ENCODE measurements at regions not wholly inside any gene's neighbourhood (a gene's known extent, or its start where the extent isn't known, plus 50 kb on each side); places are given as distances from the start of the nearest gene placed in this dataset.

DNA sequence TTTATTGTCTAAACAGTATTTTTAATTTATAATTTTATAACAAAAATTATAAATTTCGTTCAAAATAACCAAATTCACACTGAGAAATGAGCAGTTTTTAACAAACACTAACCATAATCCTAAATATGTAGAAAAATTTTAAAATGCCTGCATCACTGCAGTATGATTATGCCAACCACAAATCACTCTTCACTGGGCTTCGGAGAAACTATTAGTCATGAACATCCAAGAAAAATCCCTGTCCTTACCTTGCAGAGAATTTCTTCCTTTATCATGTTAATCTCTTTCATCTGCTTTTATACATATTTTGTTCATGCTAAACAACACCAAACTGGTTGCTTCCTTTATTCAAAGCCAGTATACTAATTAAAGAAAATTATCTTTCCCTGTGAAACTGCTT lies 511.0 kb upstream of the ALCAM start:
- H3K9me3 Mint-ChIP-seq = peaks cover 0 to 6% (median 2%) of the 10 kb centered on the region in 3 donors

DNA sequence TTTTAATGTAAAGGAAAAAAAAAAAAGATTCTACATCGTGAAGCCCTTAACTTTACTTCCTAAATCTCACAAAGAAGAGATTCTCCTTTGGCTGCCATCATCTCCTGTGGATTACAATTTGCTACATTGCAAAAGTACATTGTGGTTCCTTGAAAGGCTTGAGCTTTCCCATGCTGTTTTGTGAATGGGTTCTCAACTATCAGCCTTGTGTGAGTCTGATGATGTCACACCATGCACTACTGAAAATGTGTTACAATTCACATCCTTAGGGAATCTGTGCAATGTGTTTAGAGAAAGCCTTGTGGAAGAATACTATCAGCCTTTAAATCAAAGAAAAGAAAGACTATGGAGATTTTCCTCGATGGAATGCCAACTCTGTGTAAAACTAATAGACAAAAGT lies 510.0 kb upstream of the ALCAM start:
- no peaks in the 10 kb centered on the region for H3K27me3 Mint-ChIP-seq
- H3K9me3 Mint-ChIP-seq = no peaks in the 10 kb centered on the region
- no peaks in the 10 kb centered on the region for H3K4me1 Mint-ChIP-seq
- no peak overlapping the region for H3K4me3 Mint-ChIP-seq
- no peaks in the 10 kb centered on the region for H3K36me3 Mint-ChIP-seq
- no peak overlapping the region for H3K27ac Mint-ChIP-seq

More for the DNA sequence above, 511.0 kb upstream of the ALCAM start:
- Mint-ChIP-seq H3K27ac (no peak overlapping the region), H3K36me3 (no peaks in the 10 kb centered on the region), H3K4me1 (no peaks in the 10 kb centered on the region), H3K4me3 (no peak overlapping the region), H3K27me3 (no peaks in the 10 kb centered on the region)

DNA sequence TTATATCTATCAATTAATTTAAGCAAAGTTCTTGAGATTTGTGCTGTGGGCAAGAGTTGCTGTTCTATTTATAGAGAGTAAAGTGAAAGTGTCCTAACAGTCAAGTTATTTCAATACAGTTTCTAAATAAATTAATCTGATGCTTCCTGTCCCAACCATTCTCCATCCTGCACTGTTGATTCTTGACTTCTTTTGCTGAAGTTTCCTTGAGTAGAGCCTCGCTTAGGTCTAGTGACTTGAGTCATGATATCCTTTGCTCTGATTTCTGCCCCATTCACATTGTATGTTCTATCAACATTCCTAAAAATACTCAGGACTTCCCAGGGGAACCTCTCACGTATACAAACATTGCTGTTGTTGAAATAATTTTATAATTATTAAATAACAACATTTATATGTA lies 498.4 kb upstream of the ALCAM start:
- no peaks in the 10 kb centered on the region for H3K27me3 Mint-ChIP-seq
- H3K27ac Mint-ChIP-seq = no peak overlapping the region
- no peaks in the 10 kb centered on the region for H3K36me3 Mint-ChIP-seq
- no peaks in the 10 kb centered on the region for H3K9me3 Mint-ChIP-seq
- peak overlapping the region in 1 of 4 donors; percentile 13 for H3K4me3 Mint-ChIP-seq
- H3K4me1 Mint-ChIP-seq = peaks cover 0 to 1% (median 0%) of the 10 kb centered on the region in 3 donors

DNA sequence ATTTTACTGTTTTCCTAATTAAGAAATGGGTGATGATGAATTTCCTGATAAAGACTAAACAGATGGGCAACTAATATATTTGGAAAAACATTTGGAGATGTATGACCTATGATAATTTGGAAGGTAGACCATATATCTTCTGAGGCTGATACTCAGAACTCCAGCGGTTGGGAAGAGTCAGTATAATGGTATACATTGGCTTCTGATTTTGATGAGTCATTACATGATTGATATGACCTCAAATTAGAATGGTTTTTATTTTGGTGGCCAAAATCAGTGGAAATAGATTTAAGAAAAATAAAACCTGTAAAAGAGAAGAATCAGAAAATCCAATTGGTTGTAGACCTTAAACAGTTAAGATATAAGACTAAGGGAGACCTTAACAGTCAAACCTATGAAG lies 496.4 kb upstream of the ALCAM start:
- Mint-ChIP-seq H3K9me3 (no peaks in the 10 kb centered on the region), H3K4me1 (peaks cover 0 to 1% (median 0%) of the 10 kb centered on the region in 3 donors), H3K36me3 (no peaks in the 10 kb centered on the region), H3K27me3 (no peaks in the 10 kb centered on the region), H3K4me3 (no peak overlapping the region), H3K27ac (no peak overlapping the region)

- Mint-ChIP-seq H3K36me3 (no peaks in the 10 kb centered on the region), H3K27ac (no peak overlapping the region), H3K27me3 (no peaks in the 10 kb centered on the region), H3K4me3 (no peak overlapping the region), H3K4me1 (peaks cover 0 to 1% (median 0%) of the 10 kb centered on the region in 3 donors), H3K9me3 (no peaks in the 10 kb centered on the region)
Measured at GRCh38 chr3:104873331-104873730, 493.4 kb upstream of the ALCAM start.

DNA sequence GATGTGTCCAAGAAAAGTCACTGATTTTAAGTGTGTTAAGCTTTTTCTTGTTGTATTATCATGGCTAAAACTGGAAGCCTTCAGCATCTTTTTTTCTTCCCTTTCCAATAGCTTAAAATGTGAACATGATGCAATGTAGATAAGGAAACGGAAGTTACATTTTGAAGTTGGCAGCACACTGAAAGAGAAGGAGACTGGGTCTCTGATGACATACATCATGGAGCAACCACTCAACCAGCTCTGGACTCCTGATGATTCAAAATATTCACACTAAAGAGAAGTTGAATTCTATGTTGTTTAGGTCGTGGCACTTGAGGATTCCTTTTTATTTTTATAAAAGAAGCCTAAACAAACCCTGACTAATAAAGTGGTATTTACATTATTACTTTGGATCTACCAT lies 488.3 kb upstream of the ALCAM start:
- Mint-ChIP-seq H3K4me1 (no peaks in the 10 kb centered on the region), H3K4me3 (no peak overlapping the region), H3K36me3 (no peaks in the 10 kb centered on the region), H3K27me3 (no peaks in the 10 kb centered on the region), H3K9me3 (no peaks in the 10 kb centered on the region), H3K27ac (no peak overlapping the region)

- no peaks in the 10 kb centered on the region for H3K36me3 Mint-ChIP-seq
- H3K27ac Mint-ChIP-seq = no peak overlapping the region
- no peak overlapping the region for H3K4me3 Mint-ChIP-seq
- H3K4me1 Mint-ChIP-seq = peaks cover 0 to 2% (median under 1%) of the 10 kb centered on the region in 3 donors
- H3K9me3 Mint-ChIP-seq = no peaks in the 10 kb centered on the region
- H3K27me3 Mint-ChIP-seq = no peaks in the 10 kb centered on the region
Measured at GRCh38 chr3:104879919-104880318, 486.8 kb upstream of the ALCAM start.

GRCh38 chr3:104885214-104885814 lies 481.4 kb upstream of the ALCAM start:
- Mint-ChIP-seq H3K4me3 (no peak overlapping the region), H3K27me3 (no peaks in the 10 kb centered on the region), H3K9me3 (no peaks in the 10 kb centered on the region), H3K4me1 (peaks cover 10 to 19% (median 12%) of the 10 kb centered on the region in 3 donors), H3K27ac (no peak overlapping the region), H3K36me3 (no peaks in the 10 kb centered on the region)

- no peaks in the 10 kb centered on the region for H3K27me3 Mint-ChIP-seq
- peaks cover 10 to 19% (median 12%) of the 10 kb centered on the region in 3 donors for H3K4me1 Mint-ChIP-seq
- H3K36me3 Mint-ChIP-seq = no peaks in the 10 kb centered on the region
- H3K9me3 Mint-ChIP-seq = no peaks in the 10 kb centered on the region
- peak overlapping the region in 1 of 4 donors; percentile 0 for H3K4me3 Mint-ChIP-seq
- no peak overlapping the region for H3K27ac Mint-ChIP-seq
Measured at GRCh38 chr3:104886220-104886995, 480.3 kb upstream of the ALCAM start.

DNA sequence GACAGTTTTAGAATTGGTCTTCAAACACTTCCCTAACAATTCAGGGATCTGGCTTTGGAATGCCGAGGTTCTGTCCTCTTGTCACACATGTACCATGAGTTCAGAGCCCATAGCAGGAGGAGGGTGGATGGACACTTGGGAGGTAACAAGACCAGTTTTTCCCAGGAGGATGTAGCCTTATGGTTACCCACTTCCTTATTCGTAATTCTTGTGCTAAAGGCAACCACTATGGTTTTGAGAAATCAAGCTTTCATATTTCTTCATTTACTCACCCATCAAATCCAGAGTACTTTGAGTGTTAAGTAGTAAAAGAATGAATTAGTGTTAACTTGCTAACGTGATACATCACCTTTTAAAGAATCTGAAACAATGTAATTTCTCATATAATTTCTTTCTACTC lies 479.6 kb upstream of the ALCAM start:
- no peak overlapping the region for H3K27ac Mint-ChIP-seq
- peaks cover 10 to 19% (median 12%) of the 10 kb centered on the region in 3 donors for H3K4me1 Mint-ChIP-seq
- no peak overlapping the region for H3K4me3 Mint-ChIP-seq
- H3K9me3 Mint-ChIP-seq = no peaks in the 10 kb centered on the region
- H3K36me3 Mint-ChIP-seq = no peaks in the 10 kb centered on the region
- no peaks in the 10 kb centered on the region for H3K27me3 Mint-ChIP-seq

DNA sequence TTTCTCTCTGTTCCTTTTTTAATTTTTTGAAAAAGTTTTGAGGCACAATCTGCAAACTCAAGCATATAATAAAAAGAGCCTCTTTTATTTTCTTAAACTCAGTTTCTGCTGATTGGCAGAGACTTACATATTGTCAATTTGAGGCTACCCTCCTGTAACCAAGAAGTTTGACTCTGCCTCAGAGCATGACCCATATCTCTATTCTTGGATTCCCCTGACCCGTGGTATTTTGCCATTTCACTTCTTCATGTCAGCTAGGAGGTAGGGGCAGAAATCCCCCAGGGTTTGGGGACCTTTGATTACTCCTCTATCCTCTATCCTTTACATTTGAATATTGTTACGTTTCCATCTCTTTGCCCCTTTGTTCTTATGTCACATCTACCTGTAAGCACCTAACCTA lies 479.1 kb upstream of the ALCAM start:
- no peaks in the 10 kb centered on the region for H3K36me3 Mint-ChIP-seq
- no peaks in the 10 kb centered on the region for H3K9me3 Mint-ChIP-seq
- peaks cover 10 to 19% (median 12%) of the 10 kb centered on the region in 3 donors for H3K4me1 Mint-ChIP-seq
- no peak overlapping the region for H3K27ac Mint-ChIP-seq
- no peak overlapping the region for H3K4me3 Mint-ChIP-seq
- no peaks in the 10 kb centered on the region for H3K27me3 Mint-ChIP-seq

DNA sequence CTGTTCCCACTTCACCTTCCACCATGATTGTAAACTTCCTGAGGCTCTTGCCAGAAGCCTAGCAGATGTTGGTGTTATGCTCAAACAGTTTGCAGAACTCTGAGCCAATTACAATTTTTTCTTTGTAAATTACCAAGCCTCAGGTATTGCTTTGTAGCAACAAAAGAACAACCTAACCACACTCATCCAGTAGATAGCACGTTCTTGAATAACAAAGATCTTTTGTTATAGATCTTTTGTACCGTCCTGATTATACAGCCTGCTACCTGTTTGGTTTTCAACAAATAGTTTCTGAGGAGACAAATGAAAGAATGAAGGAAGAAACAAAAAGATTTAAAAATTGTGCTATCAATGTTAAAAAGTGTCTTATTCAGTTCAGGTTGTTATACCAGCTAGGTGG lies 474.7 kb upstream of the ALCAM start:
- H3K4me1 Mint-ChIP-seq = peaks cover 0 to 4% (median 2%) of the 10 kb centered on the region in 3 donors
- no peak overlapping the region for H3K4me3 Mint-ChIP-seq
- no peaks in the 10 kb centered on the region for H3K36me3 Mint-ChIP-seq
- peaks cover 0 to 3% (median 0%) of the 10 kb centered on the region in 3 donors for H3K9me3 Mint-ChIP-seq
- H3K27me3 Mint-ChIP-seq = no peaks in the 10 kb centered on the region
- no peak overlapping the region for H3K27ac Mint-ChIP-seq

GRCh38 chr3:104896624-104897023 lies 470.1 kb upstream of the ALCAM start:
- H3K4me1 Mint-ChIP-seq = no peaks in the 10 kb centered on the region

DNA sequence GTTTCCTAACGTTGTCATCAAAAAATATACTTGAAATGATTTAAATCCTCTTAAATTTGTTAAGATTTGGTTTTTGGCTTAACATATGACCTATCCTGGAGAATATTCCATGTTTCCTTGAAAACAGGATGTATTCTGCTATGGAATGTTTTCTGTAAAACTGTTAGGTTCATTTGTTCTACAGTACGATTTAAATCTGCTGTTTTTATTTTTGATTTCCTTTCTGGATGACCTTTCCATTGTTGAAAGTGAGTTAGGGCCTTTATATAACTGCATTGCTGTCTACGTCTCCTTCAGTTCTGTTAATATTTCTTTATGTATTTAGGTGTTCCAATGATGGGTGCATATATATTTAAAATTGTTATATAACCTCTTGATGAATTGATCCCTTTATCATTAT lies 465.3 kb upstream of the ALCAM start:
- no peak overlapping the region for H3K4me3 Mint-ChIP-seq
- no peak overlapping the region for H3K27ac Mint-ChIP-seq
- H3K9me3 Mint-ChIP-seq = peaks cover 5 to 14% (median 9%) of the 10 kb centered on the region in 3 donors
- no peaks in the 10 kb centered on the region for H3K4me1 Mint-ChIP-seq
- no peaks in the 10 kb centered on the region for H3K27me3 Mint-ChIP-seq
- peaks cover 4% of the 10 kb centered on the region for H3K36me3 Mint-ChIP-seq

More at GRCh38 chr3:104896624-104897023, 470.1 kb upstream of the ALCAM start:
- Mint-ChIP-seq H3K27ac (no peak overlapping the region), H3K36me3 (peaks cover 4% of the 10 kb centered on the region), H3K9me3 (peaks cover 2 to 4% (median 3%) of the 10 kb centered on the region in 3 donors), H3K4me3 (no peak overlapping the region), H3K27me3 (no peaks in the 10 kb centered on the region)

DNA sequence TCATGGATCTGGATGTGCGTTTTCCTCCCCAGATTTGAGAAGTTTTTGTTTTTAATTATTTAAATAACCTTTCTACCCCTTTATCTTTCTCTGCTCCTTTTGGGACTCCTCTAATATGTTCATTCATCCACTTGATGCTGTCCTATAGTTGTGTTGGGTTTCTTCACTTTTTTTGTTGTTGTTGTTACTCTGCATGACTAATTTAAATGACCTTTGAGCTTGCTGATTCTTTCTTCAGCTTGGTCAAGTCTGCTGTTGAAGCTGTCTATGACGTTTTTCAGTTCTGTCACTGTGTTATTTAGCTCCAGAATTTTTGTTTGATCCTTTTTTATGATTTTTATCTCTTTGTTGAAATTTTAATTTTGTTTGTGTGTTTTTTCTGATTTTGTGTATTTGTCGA lies 463.6 kb upstream of the ALCAM start:
- Mint-ChIP-seq H3K36me3 (peaks cover 3% of the 10 kb centered on the region), H3K27ac (no peak overlapping the region), H3K9me3 (peaks cover 5 to 17% (median 9%) of the 10 kb centered on the region in 3 donors), H3K4me3 (no peak overlapping the region), H3K27me3 (no peaks in the 10 kb centered on the region), H3K4me1 (no peaks in the 10 kb centered on the region)

Measured in IgD-negative memory B cell (primary cell).